ENCODE measurements at regions not wholly inside any gene's neighbourhood (a gene's known extent, or its start where the extent isn't known, plus 50 kb on each side); places are given as distances from the start of the nearest gene placed in this dataset.
"Not testable (repeated sequence)": the region's sequence is repeated elsewhere in the genome, so short reads cannot be mapped to it uniquely, and the experiment has no call there.

- DNase-seq (ENCODE audit: low read depth in 1 of 2, low spot score in 1 of 2) (no peak), ATAC-seq (no peak), FAIRE-seq (no peak)
- no peak for TF ChIP-seq CBX2 (IDR thresholded peaks at IDR 0.05; ENCODE audit: borderline replicate concordance, low read depth)
- TF ChIP-seq POLR2A (IDR thresholded peaks at IDR 0.05; ENCODE audit: low read length), result no peak
- TF ChIP-seq RNF2 (IDR thresholded peaks at IDR 0.05; ENCODE audit: borderline replicate concordance, low read depth), result no peak
- no peak for TF ChIP-seq HOXB5 (CRISPR knock-in tag; IDR thresholded peaks at IDR 0.05)
- TF ChIP-seq EHMT2 (IDR thresholded peaks at IDR 0.05; ENCODE audit: low read depth), result no peak
- no peak for TF ChIP-seq HMGXB4 (CRISPR knock-in tag; IDR thresholded peaks at IDR 0.05; ENCODE audit: borderline replicate concordance)
- no peak for TF ChIP-seq ESRRA (IDR thresholded peaks at IDR 0.05; ENCODE audit: borderline replicate concordance, low read length)
- no peak for TF ChIP-seq CEBPB (IDR thresholded peaks at IDR 0.05)
- no peak for TF ChIP-seq MYC (IDR thresholded peaks at IDR 0.05; ENCODE audit: borderline replicate concordance, low read length)
- TF ChIP-seq BHLHE40 (IDR thresholded peaks at IDR 0.05; ENCODE audit: low read depth, low read length), result no peak
- no peak for TF ChIP-seq KDM1A (IDR thresholded peaks at IDR 0.05; ENCODE audit: low read depth)
- no peak for TF ChIP-seq CTCF (IDR thresholded peaks at IDR 0.05)
- no peak for TF ChIP-seq CHD2 (IDR thresholded peaks at IDR 0.05; ENCODE audit: low read length, partially characterized antibody)
- no peak for TF ChIP-seq REST (IDR thresholded peaks at IDR 0.05)
- no peak for TF ChIP-seq EP300 (IDR thresholded peaks at IDR 0.05)
- TF ChIP-seq SREBF2 (IDR thresholded peaks at IDR 0.05), result no peak
- TF ChIP-seq HDAC2 (IDR thresholded peaks at IDR 0.05), result no peak
- TF ChIP-seq FOXS1 (CRISPR knock-in tag; IDR thresholded peaks at IDR 0.05), result no peak
- no peak for TF ChIP-seq E2F6 (IDR thresholded peaks at IDR 0.05; ENCODE audit: borderline replicate concordance, low read depth)
- POLR2A ChIA-PET, result no interaction called here
- Histone ChIP-seq H3K4me2 (no peak overlapping the region), H3K4me3 (no peak overlapping the region), H3K27ac (no peak overlapping the region), H3K9me3 (no peaks in the 10 kb centered on the region), H3K4me1 (no peaks in the 10 kb centered on the region)
- CTCF ChIA-PET, result no interaction called here
- 66% methylated on average over 3 of the region's 3 CpGs for WGBS (ENCODE audit: missing lambda C conversion rate)
Measured at GRCh38 chr12:46686267-46686942, 139.4 kb downstream of the SLC38A4 start.

GRCh38 chr12:46684243-46684642 is 141.6 kb downstream of the SLC38A4 start:
- POLR2A ChIA-PET; H3K9me3 ChIP-seq; H3K4me3 ChIP-seq; FAIRE-seq; H3K27ac ChIP-seq; H3K4me1 ChIP-seq; DNase-seq (ENCODE audit: low read depth in 1 of 2, low spot score in 1 of 2); ATAC-seq; H3K4me2 ChIP-seq: not testable (repeated sequence)
- 42% methylated on average over 3 of the region's 3 CpGs for WGBS (ENCODE audit: missing lambda C conversion rate)
- CTCF ChIA-PET, result interaction anchor here (2.0 kb wide), 1 partner anchor 559 kb away, joined by 6 read pairs; no protein-coding TSS in a partner anchor

All from A549 (cell line).